Left ventricle myocardium inferior (tissue), 1 donor: ENCODE measurements at regions not wholly inside any gene's neighbourhood (a gene's known extent, or its start where the extent isn't known, plus 50 kb on each side); places are given as distances from the start of the nearest gene placed in this dataset.

Experiments
- DNase-seq: peaks from one replicate; pipeline ENCODE4 v3.0.0-alpha.2; 2020
- H3K27ac ChIP-seq: fragments of 200-600 bp; replicated peaks from 2 replicates; pipeline ENCODE4 v1.8.0; 2021
- H3K27me3 ChIP-seq: fragments of 200-600 bp; 2 replicates; pipeline ENCODE4 v1.8.0; 2021; ENCODE audit warnings: low read depth
- H3K36me3 ChIP-seq: fragments of 200-600 bp; 2 replicates; pipeline ENCODE4 v1.8.0; 2021
- H3K4me1 ChIP-seq: fragments of 200-600 bp; 2 replicates; pipeline ENCODE4 v1.8.0; 2021
- H3K4me3 ChIP-seq: fragments of 200-600 bp; 2 replicates; pipeline ENCODE4 v1.8.0; 2021; ENCODE audit warnings: mild to moderate bottlenecking, moderate library complexity
- H3K9me3 ChIP-seq: fragments of 200-600 bp; replicated peaks from 2 replicates; pipeline ENCODE4 v1.8.0; 2021
- intact Hi-C: fragments of 100-400 bp; cut with micrococcal nuclease; formaldehyde crosslinking; loops from one replicate; pipeline ENCODE4 v1.11.0; 2022
- TF ChIP-seq, protein P1 (sequence below): fragments of 200-600 bp; IDR thresholded peaks from 2 replicates; pipeline ENCODE4 v1.8.0; 2021; ENCODE audit warnings: antibody characterized with exemption, mild to moderate bottlenecking, borderline replicate concordance
- donor health status: DM: no; HTN: yes; CAD: no; lungs with severe emphysema.

DNA sequence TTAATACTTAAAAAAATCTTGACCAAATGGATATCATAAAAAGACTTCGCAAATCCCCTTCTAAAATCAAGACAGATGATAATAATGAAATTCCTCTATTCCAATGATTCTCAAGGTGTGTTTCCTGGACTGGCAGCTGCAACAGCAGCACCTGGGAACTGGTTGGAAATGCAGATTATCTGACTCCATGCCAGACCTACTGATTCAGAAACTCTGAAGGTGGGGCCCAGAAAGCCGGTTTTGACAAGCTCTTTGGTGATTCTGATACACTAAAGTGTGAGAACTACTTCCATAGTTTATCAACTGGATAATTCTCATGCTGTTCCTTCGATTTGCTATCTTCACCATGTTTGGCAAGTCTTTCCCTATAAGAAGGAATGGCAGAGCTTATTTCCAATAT, 252.1 kb downstream of the COL12A1 start:
- TF ChIP-seq, protein P1, sequence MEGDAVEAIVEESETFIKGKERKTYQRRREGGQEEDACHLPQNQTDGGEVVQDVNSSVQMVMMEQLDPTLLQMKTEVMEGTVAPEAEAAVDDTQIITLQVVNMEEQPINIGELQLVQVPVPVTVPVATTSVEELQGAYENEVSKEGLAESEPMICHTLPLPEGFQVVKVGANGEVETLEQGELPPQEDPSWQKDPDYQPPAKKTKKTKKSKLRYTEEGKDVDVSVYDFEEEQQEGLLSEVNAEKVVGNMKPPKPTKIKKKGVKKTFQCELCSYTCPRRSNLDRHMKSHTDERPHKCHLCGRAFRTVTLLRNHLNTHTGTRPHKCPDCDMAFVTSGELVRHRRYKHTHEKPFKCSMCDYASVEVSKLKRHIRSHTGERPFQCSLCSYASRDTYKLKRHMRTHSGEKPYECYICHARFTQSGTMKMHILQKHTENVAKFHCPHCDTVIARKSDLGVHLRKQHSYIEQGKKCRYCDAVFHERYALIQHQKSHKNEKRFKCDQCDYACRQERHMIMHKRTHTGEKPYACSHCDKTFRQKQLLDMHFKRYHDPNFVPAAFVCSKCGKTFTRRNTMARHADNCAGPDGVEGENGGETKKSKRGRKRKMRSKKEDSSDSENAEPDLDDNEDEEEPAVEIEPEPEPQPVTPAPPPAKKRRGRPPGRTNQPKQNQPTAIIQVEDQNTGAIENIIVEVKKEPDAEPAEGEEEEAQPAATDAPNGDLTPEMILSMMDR: no peak
- intact Hi-C loops: no loop called here
- Histone ChIP-seq H3K27me3 (no peaks in the 10 kb centered on the region), H3K36me3 (no peaks in the 10 kb centered on the region), H3K9me3 (peaks cover 53% of the 10 kb centered on the region), H3K27ac (no peak overlapping the region), H3K4me1 (no peaks in the 10 kb centered on the region), H3K4me3 (no peak overlapping the region)
- no peak for DNase-seq

DNA sequence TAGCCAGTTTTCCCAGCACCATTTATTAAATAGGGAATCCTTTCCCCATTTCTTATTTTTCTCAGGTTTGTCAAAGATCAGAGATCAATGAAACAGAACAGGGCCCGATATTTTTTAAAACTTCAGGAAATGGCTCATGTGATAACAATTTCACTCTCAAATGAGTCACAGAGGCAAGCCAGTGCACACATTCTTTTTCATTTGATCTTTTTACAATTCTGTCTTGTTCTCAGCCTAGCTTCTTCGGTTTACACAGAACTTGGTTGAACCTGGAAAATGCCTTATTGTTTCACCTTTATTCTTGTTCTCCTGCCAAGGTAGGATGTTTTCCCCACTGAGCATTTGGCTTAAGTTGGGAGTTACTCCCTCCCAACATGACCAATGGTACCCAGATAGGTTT, 258.9 kb downstream of the COL12A1 start:
- H3K9me3 ChIP-seq: peaks cover 17% of the 10 kb centered on the region
- intact Hi-C loops: no loop called here
- H3K4me1 ChIP-seq: no peaks in the 10 kb centered on the region
- TF ChIP-seq, protein P1: no peak
- no peak overlapping the region for H3K27ac ChIP-seq
- H3K27me3 ChIP-seq: no peaks in the 10 kb centered on the region
- H3K4me3 ChIP-seq: no peak overlapping the region
- DNase-seq: no peak
- no peaks in the 10 kb centered on the region for H3K36me3 ChIP-seq

DNA sequence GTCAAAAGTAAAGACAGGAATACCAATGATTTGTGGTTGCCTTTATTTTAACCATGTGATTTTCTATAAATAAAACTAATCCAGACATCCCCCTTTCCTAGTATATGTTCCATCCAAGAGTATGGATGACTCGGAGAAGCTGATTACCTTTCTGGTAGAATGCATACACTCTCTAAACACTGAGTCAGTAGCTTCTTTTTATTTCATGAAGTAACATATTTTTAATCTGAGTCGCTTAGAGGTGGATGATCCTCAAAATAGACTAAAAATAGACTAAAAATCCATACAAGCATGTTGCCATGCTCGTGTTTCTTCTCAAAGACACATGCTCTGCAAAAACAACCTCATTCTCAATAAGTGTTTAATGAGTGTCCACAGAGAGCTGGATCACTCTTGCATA, 263.7 kb downstream of the COL12A1 start:
- H3K27ac ChIP-seq: no peak overlapping the region
- intact Hi-C loops: no loop called here
- DNase-seq: no peak
- no peaks in the 10 kb centered on the region for H3K36me3 ChIP-seq
- H3K4me1 ChIP-seq: no peaks in the 10 kb centered on the region
- H3K4me3 ChIP-seq: no peak overlapping the region
- H3K9me3 ChIP-seq: no peaks in the 10 kb centered on the region
- TF ChIP-seq, protein P1: no peak
- H3K27me3 ChIP-seq: no peaks in the 10 kb centered on the region

- H3K9me3 ChIP-seq: no peaks in the 10 kb centered on the region
- DNase-seq: no peak
- no peak overlapping the region for H3K27ac ChIP-seq
- intact Hi-C loops: no loop called here
- no peaks in the 10 kb centered on the region for H3K36me3 ChIP-seq
- TF ChIP-seq, protein P1: no peak
- H3K27me3 ChIP-seq: no peaks in the 10 kb centered on the region
- no peaks in the 10 kb centered on the region for H3K4me1 ChIP-seq
- H3K4me3 ChIP-seq: no peak overlapping the region
Observed at GRCh38 chr6:74941424-74941823, 264.4 kb downstream of the COL12A1 start.

DNA sequence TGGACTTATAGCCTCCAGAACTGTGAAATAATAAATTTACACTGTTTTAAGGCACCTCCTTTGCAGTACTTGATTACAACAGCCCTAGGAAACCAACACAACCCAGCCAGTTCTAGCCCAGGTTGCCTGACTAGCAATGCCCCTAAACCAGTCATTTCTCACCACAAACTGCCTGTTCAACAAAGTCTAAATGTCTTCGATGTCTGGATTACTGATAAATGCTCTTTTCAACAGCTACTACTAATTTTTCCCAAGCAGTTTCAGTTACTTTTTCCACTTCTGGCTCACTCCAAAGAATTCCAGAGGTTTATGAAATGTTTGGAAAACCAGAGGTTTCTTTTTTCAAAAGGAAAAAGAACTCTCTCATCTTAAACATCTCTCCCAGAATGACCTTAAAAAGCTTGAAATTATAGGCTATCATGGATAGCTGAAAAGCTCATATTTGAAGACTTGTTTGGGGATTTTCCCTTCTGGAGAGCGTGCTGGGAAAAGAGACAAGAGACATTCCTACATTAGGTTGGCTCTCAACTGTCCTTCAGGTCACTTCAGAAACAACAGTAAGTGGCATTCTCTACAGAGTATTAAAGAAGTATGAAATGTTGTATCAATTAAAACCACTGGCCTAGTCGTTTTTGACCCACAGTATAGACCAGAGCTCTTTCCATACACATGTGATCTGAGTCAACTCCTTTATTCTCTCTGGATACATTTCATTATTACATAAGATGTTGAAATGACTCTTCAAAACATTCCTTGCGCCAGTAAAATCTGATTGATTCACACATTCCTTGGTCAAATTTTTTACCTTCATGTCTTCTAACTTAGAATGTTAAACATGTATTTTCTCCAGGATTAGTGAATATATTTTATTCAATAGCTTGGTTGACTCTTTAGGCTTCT, 265.9 kb downstream of the COL12A1 start:
- intact Hi-C loops: no loop called here
- Histone ChIP-seq H3K27ac (no peak overlapping the region), H3K4me1 (no peaks in the 10 kb centered on the region), H3K9me3 (no peaks in the 10 kb centered on the region), H3K27me3 (no peaks in the 10 kb centered on the region), H3K4me3 (no peak overlapping the region), H3K36me3 (no peaks in the 10 kb centered on the region)
- TF ChIP-seq, protein P1: no peak
- DNase-seq: no peak
